Heart left ventricle (tissue), 13 donors: ENCODE measurements at regions not wholly inside any gene's neighbourhood (a gene's known extent, or its start where the extent isn't known, plus 50 kb on each side); places are given as distances from the start of the nearest gene placed in this dataset.

Experiments used
- CTCF ChIP-seq, 12 donors: fragments of 200-600 bp; sonication (generic) in 4 of 12; IDR thresholded peaks; one replicate each; pipeline versions ENCODE4 v1.5.0 to v1.8.0; 2018 to 2022; ENCODE audit warnings: antibody characterized with exemption in 12 of 12, mild to moderate bottlenecking in 5 of 12
- POLR2A ChIP-seq, 2 donors: fragments of 450-650 bp; IDR thresholded peaks; one replicate each; pipeline ENCODE4 v1.6.1; 2017; ENCODE audit warnings: antibody characterized with exemption in 2 of 2, mild to moderate bottlenecking in 2 of 2, moderate library complexity in 2 of 2
- donor health status: ischemic (EF 13 %, LVEDD 7.1; RV severe dilation, severe dysfunction).
- donor health status: DM: no; HTN: yes; CAD: no.
- donor health status: DM: no; HTN: no; CAD: no.
- donor health status: ischemic (EF 25% LVEDD 6.9; RV normal size, moderate dysfunction).
- donor health status: ischemic (EF 25% LVEDD 5.7; RV mildly dilated, moderate dysfunction).
- donor health status: ischemic (EF 35%, LVEDD 5.7; RV mildly dilated, moderate dysfunction).
- donor health status: nonischemic (EF 11% LVEDD 7.7; RV severe dilation, severe dysfunction).
- donor health status: DM: yes; HTN: yes; CAD: no.
- donor health status: PGD.
- donor health status: ischemic (EF 29% LVEDD 5.4; RV normal size, mild dysfunction).
- donor health status: nonischemic (EF 23%, LVEDD 6.1; RV moderate dilation, normal function).

- TF ChIP-seq POLR2A (IDR thresholded peaks at IDR 0.05): no peak
- no peak for TF ChIP-seq CTCF (IDR thresholded peaks at IDR 0.05)
Measured at GRCh38 chr7:81445462-81445861, 324.4 kb downstream of the HGF start.
